ENCODE measurements at regions not wholly inside any gene's neighbourhood (a gene's known extent, or its start where the extent isn't known, plus 50 kb on each side); places are given as distances from the start of the nearest gene placed in this dataset.

DNA sequence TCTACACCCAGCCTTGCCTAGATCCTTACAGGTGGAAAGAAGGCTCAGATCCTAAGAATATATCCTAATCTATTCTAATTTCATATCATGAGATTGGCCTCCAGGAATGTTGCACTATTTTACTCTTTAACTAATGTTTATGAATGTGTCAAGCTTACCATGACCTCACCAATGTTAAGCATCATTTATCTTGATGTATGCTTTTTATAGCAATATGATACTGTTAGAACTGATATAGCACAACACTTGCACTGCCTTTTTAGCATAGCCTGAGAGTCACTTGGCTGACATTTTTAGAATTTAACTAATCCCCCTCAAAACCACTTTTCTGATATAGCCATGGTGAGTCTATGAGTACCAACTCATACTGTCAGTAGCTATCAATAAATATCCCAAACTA is 191.5 kb upstream of the NR2F2 start:
- TF ChIP-seq, protein P1, sequence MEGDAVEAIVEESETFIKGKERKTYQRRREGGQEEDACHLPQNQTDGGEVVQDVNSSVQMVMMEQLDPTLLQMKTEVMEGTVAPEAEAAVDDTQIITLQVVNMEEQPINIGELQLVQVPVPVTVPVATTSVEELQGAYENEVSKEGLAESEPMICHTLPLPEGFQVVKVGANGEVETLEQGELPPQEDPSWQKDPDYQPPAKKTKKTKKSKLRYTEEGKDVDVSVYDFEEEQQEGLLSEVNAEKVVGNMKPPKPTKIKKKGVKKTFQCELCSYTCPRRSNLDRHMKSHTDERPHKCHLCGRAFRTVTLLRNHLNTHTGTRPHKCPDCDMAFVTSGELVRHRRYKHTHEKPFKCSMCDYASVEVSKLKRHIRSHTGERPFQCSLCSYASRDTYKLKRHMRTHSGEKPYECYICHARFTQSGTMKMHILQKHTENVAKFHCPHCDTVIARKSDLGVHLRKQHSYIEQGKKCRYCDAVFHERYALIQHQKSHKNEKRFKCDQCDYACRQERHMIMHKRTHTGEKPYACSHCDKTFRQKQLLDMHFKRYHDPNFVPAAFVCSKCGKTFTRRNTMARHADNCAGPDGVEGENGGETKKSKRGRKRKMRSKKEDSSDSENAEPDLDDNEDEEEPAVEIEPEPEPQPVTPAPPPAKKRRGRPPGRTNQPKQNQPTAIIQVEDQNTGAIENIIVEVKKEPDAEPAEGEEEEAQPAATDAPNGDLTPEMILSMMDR (IDR thresholded peaks at IDR 0.05) = no peak

DNA sequence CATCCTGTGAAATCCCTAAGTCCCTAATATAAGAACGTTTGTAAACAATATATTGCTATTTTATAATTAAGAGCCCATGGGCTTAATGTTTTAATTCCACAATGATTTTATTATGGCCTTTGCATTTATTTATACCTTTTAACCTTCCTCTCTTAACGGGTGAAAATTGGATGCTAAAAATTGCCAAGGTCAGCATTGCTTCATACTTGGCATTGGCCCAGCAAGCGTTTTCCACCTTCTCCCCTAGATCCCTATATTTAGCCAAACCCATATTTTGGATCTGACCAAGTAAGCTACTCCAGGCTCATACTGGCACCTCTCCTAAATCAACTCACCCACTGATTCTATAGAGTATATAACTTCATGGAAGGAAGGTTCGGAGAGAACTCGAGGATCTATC is 188.0 kb upstream of the NR2F2 start:
- TF ChIP-seq, protein P1 (IDR thresholded peaks at IDR 0.05) = no peak

DNA sequence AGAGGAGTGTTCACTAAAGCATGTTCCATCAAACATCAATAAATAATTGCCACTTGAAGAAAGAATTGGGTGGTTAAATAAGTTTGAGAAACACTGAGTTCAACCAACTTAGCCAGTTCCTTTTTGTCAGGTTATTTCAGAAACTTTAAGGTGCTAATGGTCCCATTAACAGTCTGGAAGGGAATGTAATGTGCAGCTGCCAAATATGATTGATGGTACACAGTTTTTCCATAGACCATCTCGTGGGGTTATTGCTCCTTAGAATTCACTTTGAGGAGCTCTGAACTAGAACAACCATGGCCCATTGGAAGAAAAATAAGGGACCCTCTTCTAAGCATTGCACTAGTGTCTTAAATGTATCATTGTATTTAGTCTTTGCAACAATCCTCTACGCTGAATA is 185.8 kb upstream of the NR2F2 start:
- TF ChIP-seq, protein P1 (IDR thresholded peaks at IDR 0.05) = no peak

- TF ChIP-seq, protein P1 (IDR thresholded peaks at IDR 0.05) = no peak
Measured at GRCh38 chr15:96146726-96147125, 183.8 kb upstream of the NR2F2 start.

DNA sequence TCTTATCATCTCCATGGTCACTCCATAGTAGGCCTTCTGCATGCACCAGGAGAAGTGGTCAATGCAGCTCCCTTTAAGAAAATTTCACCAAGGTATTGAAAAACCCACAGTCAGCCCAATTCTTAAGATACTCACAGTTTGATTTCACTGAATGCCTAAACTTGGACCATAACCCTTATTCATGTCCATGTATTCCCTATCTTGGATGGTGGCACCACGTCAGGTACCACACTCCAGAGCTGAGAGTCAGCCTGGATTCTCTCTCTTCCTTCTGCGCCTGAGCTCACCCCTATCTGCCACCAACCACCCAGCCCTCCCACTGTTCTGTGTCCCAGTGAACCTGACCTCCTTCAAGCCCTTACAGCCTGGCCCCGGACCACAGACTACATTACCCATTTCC is 183.2 kb upstream of the NR2F2 start:
- TF ChIP-seq, protein P1 (IDR thresholded peaks at IDR 0.05) = no peak

DNA sequence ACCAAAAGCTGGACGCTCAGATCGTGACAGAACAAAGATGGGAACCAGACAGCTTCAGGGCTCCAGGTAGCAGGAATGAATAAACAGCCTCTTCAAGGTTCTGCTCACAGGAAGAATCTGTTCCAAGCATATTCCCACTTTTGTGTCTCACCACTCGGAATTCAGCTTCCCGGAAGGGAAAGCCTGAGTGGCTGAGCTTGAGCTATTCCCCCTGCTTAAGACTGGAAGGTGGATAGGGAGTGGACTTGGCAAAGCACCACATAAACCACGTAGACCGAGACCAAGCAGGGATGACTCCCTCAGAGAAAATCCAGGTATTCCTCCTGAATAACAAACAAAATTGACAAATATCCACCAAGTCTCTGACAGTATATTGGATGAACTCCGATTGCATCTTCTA is 180.2 kb upstream of the NR2F2 start:
- TF ChIP-seq, protein P1 (IDR thresholded peaks at IDR 0.05) = no peak

GRCh38 chr15:96153929-96154328 is 176.6 kb upstream of the NR2F2 start:
- TF ChIP-seq, protein P1 (IDR thresholded peaks at IDR 0.05) = no peak

- TF ChIP-seq, protein P1 (IDR thresholded peaks at IDR 0.05) = no peak
Measured at GRCh38 chr15:96158938-96159337, 171.6 kb upstream of the NR2F2 start.
